ENCODE measurements at regions not wholly inside any gene's neighbourhood (a gene's known extent, or its start where the extent isn't known, plus 50 kb on each side); places are given as distances from the start of the nearest gene placed in this dataset.

DNA sequence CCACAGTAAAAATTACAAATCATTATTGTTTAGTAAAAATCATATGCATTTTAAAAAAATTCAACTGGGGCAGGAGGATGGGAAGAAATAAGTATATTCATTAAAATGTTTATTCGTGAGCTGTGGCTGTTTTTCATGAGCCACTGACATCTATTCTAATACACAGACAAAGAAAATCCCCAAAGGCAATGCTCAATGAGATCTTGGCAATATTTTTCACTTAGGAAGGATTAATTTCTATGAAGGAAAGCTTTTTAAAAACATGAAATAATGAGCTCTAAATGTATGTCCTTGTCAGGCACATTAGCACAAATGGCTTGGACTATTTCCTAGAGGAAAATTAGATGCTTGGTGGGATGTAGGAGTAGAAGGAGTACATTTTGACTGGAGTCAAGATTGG, 262.0 kb upstream of the MMADHC start:
- TF ChIP-seq EP300 (IDR thresholded peaks at IDR 0.05) (no peak), POLR2A (IDR thresholded peaks at IDR 0.05) (no peak), POLR2AphosphoS5 (IDR thresholded peaks at IDR 0.05) (no peak)
- TF ChIP-seq, protein P1, sequence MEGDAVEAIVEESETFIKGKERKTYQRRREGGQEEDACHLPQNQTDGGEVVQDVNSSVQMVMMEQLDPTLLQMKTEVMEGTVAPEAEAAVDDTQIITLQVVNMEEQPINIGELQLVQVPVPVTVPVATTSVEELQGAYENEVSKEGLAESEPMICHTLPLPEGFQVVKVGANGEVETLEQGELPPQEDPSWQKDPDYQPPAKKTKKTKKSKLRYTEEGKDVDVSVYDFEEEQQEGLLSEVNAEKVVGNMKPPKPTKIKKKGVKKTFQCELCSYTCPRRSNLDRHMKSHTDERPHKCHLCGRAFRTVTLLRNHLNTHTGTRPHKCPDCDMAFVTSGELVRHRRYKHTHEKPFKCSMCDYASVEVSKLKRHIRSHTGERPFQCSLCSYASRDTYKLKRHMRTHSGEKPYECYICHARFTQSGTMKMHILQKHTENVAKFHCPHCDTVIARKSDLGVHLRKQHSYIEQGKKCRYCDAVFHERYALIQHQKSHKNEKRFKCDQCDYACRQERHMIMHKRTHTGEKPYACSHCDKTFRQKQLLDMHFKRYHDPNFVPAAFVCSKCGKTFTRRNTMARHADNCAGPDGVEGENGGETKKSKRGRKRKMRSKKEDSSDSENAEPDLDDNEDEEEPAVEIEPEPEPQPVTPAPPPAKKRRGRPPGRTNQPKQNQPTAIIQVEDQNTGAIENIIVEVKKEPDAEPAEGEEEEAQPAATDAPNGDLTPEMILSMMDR (IDR thresholded peaks at IDR 0.05): no peak
- no peaks in the 10 kb centered on the region for H3K27me3 ChIP-seq
- WGBS: 52% methylated on average over 1 of the region's 1 CpG
- no peak for DNase-seq (ENCODE audit: low spot score in 2 of 2)
- no peaks in the 10 kb centered on the region for H3K36me3 ChIP-seq
- no peaks in the 10 kb centered on the region for H3K9me3 ChIP-seq
- H3K4me1 ChIP-seq: no peaks in the 10 kb centered on the region
- H3K27ac ChIP-seq: no peak overlapping the region
- no peak overlapping the region for H3K4me3 ChIP-seq

DNA sequence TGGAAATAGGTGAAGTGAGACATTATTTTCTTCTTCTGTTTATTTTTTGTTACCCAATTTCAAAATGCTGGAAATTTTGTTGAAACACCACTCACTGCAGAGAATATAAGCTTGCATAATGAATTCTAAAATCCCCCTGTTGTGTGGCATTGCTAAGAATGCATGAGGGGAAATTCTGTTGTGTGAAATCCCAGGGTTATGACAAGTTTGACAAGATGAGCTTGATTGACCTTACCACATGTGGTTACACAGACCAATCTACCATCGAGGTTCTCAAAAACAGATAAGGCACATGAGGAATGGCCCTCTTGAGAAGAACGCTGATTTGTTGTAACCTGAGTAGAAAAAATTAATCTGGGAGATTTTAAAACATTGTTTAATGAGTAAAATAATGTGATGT, 261.6 kb upstream of the MMADHC start:
- DNase-seq (ENCODE audit: low spot score in 2 of 2): no peak
- 65% methylated on average over 2 of the region's 2 CpGs for WGBS
- no peaks in the 10 kb centered on the region for H3K9me3 ChIP-seq

DNA sequence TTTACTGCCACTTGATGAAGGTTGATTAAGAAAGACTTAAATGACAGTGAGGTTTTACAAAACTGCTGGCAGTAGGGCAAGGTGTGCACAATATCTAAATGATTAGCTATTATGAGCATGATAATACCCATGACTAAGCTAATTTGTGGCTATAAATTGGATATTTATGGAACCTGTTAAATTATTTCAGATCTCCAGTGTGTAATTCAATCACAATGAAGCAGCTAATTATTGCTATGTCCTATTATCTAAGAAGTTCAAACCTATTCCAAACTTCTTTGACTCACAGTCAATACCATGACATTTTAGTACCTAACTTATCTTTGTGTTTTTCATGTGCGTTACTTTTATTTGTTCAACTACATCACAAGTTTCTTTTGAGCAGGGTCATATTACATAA, 253.8 kb upstream of the MMADHC start:
- 91% methylated on average over 1 of the region's 1 CpG for WGBS
- no peak for DNase-seq (ENCODE audit: low spot score in 2 of 2)
- TF ChIP-seq, protein P1 (IDR thresholded peaks at IDR 0.05): no peak
- no peak for TF ChIP-seq EP300 (IDR thresholded peaks at IDR 0.05)
- TF ChIP-seq POLR2A (IDR thresholded peaks at IDR 0.05): no peak
- no peak for TF ChIP-seq POLR2AphosphoS5 (IDR thresholded peaks at IDR 0.05)
- H3K36me3 ChIP-seq: no peaks in the 10 kb centered on the region
- H3K9me3 ChIP-seq: no peaks in the 10 kb centered on the region
- H3K27me3 ChIP-seq: no peaks in the 10 kb centered on the region
- no peaks in the 10 kb centered on the region for H3K4me1 ChIP-seq
- no peak overlapping the region for H3K4me3 ChIP-seq
- no peak overlapping the region for H3K27ac ChIP-seq

More for the DNA sequence above, 261.6 kb upstream of the MMADHC start:
- Histone ChIP-seq H3K27ac (no peak overlapping the region), H3K4me1 (no peaks in the 10 kb centered on the region), H3K27me3 (no peaks in the 10 kb centered on the region), H3K36me3 (no peaks in the 10 kb centered on the region), H3K4me3 (no peak overlapping the region)
- TF ChIP-seq EP300 (IDR thresholded peaks at IDR 0.05): no peak
- no peak for TF ChIP-seq POLR2AphosphoS5 (IDR thresholded peaks at IDR 0.05)
- TF ChIP-seq POLR2A (IDR thresholded peaks at IDR 0.05): no peak
- TF ChIP-seq, protein P1 (IDR thresholded peaks at IDR 0.05): no peak

DNA sequence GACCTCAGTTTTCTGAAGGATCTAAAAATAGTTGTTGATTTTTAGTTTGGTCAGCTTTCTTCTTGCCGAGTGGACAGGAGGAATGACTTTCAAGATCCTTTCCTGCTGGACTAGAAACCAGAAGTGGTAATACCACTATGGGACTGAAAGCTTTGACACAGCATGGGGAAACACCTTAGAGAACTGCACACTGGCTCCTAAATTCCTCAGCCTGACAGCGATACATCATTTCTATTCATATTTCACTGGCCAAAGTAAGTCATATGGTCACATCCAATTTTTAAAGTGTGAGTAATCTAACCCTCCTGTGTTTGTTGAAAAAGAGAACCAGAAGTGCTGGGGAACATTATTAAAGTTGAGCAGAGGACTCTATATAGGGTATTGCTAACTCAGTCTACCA, 244.7 kb upstream of the MMADHC start:
- H3K27ac ChIP-seq: no peak overlapping the region
- no peaks in the 10 kb centered on the region for H3K36me3 ChIP-seq
- H3K4me3 ChIP-seq: no peak overlapping the region
- no peaks in the 10 kb centered on the region for H3K27me3 ChIP-seq
- H3K4me1 ChIP-seq: no peaks in the 10 kb centered on the region
- WGBS: 89% methylated on average over 2 of the region's 2 CpGs
- TF ChIP-seq POLR2AphosphoS5 (IDR thresholded peaks at IDR 0.05) (no peak), POLR2A (IDR thresholded peaks at IDR 0.05) (no peak), EP300 (IDR thresholded peaks at IDR 0.05) (no peak)
- TF ChIP-seq, protein P1 (IDR thresholded peaks at IDR 0.05): no peak
- no peaks in the 10 kb centered on the region for H3K9me3 ChIP-seq
- DNase-seq (ENCODE audit: low spot score in 2 of 2): no peak

DNA sequence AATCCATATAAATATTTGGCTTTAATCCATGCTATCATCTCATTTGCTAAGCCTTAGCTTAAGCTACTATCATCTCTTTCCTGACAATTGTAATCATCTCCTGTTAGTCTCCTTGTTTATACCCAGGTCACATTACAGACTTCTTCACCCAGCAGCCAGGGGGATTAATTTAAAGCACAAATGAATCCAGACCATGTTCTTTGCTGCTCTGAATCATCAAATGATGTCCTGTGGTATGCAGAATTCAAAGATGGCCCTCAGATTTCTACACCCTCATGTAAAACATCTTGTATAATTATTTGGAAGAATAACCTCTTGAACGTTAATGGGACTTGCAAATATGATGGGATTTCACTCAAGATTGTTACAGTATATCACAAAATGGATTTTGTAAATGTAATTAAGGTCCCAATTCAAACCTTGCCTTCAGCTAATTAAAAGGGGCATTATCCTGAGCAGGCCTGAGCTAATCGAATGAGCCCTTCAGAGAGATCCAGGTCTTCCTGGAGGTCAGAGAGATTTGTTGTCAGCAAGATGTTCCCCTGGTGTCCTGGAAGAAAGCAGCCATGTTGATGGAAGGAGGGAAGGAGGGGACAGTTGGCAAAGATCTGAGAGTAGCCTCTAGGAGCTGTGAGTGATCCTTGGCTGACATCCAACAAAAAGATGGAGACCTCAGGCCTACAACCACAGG, 241.1 kb upstream of the MMADHC start:
- no peaks in the 10 kb centered on the region for H3K27me3 ChIP-seq
- 96% methylated on average over 2 of the region's 2 CpGs for WGBS
- H3K4me1 ChIP-seq: peaks cover 7% of the 10 kb centered on the region
- H3K36me3 ChIP-seq: no peaks in the 10 kb centered on the region
- no peak overlapping the region for H3K4me3 ChIP-seq
- DNase-seq (ENCODE audit: low spot score in 2 of 2): no peak
- no peaks in the 10 kb centered on the region for H3K9me3 ChIP-seq
- H3K27ac ChIP-seq: no peak overlapping the region
- TF ChIP-seq POLR2A (IDR thresholded peaks at IDR 0.05): no peak
- TF ChIP-seq EP300 (IDR thresholded peaks at IDR 0.05): no peak
- TF ChIP-seq, protein P1 (IDR thresholded peaks at IDR 0.05): no peak
- no peak for TF ChIP-seq POLR2AphosphoS5 (IDR thresholded peaks at IDR 0.05)

Measured in suprapubic skin (tissue), 4 donors.